ENCODE measurements at regions not wholly inside any gene's neighbourhood (a gene's known extent, or its start where the extent isn't known, plus 50 kb on each side); places are given as distances from the start of the nearest gene placed in this dataset.

- TF ChIP-seq CTCF (conservative IDR thresholded peaks at IDR 0.05 in 1 of 2, IDR thresholded peaks at IDR 0.05 in 1 of 2; ENCODE audit: extremely low read depth in 1 of 2, insufficient read depth in 1 of 2, low read depth in 1 of 2, low read length in 2 of 2) (no peak), EZH2 (IDR thresholded peaks at IDR 0.05; ENCODE audit: borderline replicate concordance, low read length) (no peak)
Measured at GRCh38 chr20:11395581-11395980, 522.1 kb upstream of the BTBD3 start.

All from mammary epithelial cell (primary cell).